ENCODE measurements at regions not wholly inside any gene's neighbourhood (a gene's known extent, or its start where the extent isn't known, plus 50 kb on each side); places are given as distances from the start of the nearest gene placed in this dataset.

DNA sequence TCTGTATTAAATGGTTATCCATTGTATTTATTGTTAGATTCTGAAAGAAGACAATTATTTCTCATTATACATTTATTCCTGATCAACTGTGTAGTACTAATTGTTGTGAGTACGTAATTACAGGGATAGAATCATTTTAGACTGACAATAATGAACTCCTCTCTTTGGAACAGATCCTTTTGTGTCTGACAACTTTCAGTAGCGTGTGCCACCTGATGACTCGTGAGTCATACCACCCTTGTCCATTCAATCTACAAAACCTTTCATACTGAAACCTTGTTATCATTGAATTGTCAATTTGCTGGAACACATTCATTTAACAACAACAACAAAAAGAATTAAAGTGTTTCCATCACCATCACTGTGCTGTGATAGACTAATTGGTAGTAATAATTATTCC is 602.7 kb upstream of the PCDH7 start:
- TF ChIP-seq, protein P1, sequence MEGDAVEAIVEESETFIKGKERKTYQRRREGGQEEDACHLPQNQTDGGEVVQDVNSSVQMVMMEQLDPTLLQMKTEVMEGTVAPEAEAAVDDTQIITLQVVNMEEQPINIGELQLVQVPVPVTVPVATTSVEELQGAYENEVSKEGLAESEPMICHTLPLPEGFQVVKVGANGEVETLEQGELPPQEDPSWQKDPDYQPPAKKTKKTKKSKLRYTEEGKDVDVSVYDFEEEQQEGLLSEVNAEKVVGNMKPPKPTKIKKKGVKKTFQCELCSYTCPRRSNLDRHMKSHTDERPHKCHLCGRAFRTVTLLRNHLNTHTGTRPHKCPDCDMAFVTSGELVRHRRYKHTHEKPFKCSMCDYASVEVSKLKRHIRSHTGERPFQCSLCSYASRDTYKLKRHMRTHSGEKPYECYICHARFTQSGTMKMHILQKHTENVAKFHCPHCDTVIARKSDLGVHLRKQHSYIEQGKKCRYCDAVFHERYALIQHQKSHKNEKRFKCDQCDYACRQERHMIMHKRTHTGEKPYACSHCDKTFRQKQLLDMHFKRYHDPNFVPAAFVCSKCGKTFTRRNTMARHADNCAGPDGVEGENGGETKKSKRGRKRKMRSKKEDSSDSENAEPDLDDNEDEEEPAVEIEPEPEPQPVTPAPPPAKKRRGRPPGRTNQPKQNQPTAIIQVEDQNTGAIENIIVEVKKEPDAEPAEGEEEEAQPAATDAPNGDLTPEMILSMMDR (optimal IDR thresholded peaks at IDR 0.05 in 1 of 3, IDR thresholded peaks at IDR 0.05 in 1 of 3, conservative IDR thresholded peaks at IDR 0.05 in 1 of 3; ENCODE audit: extremely low read depth in 1 of 3, insufficient read depth in 2 of 3, low read length in 3 of 3) = no peak
- TF ChIP-seq EZH2 (IDR thresholded peaks at IDR 0.05; ENCODE audit: low read length) = no peak

All from keratinocyte (primary cell).